Loucy (cell line): ENCODE measurements at regions not wholly inside any gene's neighbourhood (a gene's known extent, or its start where the extent isn't known, plus 50 kb on each side); places are given as distances from the start of the nearest gene placed in this dataset.

Experiments
- CTCF ChIP-seq: fragments of 200-600 bp; sonication (generic); conservative IDR thresholded peaks from 2 replicates; pipeline ENCODE4 v1.5.1; 2014; ENCODE audit warnings: mild to moderate bottlenecking, antibody characterized with exemption, low read length
- EZH2phosphoT487 ChIP-seq: fragments of 200-600 bp; IDR thresholded peaks from 2 replicates; pipeline ENCODE4 v1.6.1; 2018; ENCODE audit warnings: antibody characterized with exemption, mild to moderate bottlenecking, moderate library complexity, borderline replicate concordance

DNA sequence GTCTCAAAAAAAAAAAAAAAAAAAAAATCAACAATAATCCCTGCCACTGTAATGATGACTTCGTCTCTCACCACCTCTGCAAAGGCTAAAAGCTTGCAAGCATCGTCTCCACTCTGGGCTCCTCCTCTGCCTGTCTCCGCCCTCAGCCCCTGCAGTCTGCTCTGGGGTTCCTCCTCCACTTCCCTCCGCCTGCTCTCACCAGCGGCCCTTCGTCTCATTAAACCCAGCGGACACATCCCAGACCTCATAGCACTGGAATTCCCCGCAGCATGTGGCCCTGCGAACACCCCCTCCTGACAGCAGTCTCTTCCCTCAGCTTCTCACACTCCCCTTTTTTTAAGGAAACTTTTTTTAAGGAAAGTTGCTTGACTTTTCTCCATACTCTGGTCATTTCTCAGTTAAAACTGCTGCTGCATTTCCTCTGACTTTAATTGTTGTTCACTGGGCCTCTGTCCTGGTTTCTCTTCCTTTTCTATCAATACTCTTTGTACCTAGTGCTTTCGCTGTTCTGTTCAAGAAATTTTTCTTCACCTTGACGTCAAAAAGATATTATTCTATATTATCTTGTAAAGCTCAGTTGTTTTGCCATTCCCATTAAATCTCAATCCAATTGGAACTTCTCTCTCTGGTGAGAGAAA is 70.9 kb upstream of the PLEKHG1 start:
- TF ChIP-seq CTCF = no peak
- TF ChIP-seq EZH2phosphoT487 = no peak
